HG03095 (cell line): ENCODE measurements at regions not wholly inside any gene's neighbourhood (a gene's known extent, or its start where the extent isn't known, plus 50 kb on each side); places are given as distances from the start of the nearest gene placed in this dataset.

ENCODE experiments used
- ATAC-seq: cut with Tn5 transposase; IDR thresholded peaks from one replicate; pipeline ENCODE4 v1.9.1; 2021; ENCODE audit warnings: moderate library complexity; ENCODE audit not compliant: unreplicated experiment

DNA sequence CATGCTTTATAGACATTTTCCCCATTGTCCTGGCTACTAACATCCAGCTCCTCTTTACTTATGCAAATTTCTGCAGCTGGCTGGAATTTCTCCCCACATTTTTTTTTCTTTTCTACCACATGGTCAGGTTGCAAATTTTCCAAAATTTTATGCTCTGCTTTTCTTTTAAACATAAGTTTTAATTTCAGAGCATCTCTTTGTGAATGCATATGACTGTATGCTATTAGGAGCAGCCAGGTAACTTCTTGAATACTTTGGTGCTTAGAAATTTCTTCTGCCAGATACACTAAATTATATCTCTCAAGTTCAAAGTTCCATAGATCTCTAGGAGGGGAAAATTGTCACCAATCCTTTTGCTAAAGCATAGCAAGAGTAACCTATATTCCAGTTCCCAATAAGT lies 365.9 kb downstream of the LRFN5 start:
- ATAC-seq: no peak

DNA sequence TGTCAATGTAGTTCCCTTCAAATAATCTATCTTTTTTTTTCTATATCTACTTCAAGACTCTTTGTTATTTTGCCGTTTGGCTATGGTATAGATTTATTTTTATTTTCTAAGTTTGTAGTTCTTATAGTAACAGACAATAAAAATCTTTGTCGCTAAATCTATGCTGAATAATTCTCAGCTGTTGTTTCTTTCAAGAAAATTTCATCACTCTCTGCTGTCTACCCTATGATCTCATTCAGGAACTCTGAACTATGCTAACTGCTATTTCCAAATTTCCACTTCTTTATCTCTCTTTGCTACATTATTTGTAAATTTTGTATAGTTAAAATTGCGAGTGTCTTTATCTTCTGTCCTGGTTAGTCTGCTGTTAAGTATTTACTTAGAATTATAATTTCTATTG lies 353.6 kb downstream of the LRFN5 start:
- ATAC-seq: no peak

DNA sequence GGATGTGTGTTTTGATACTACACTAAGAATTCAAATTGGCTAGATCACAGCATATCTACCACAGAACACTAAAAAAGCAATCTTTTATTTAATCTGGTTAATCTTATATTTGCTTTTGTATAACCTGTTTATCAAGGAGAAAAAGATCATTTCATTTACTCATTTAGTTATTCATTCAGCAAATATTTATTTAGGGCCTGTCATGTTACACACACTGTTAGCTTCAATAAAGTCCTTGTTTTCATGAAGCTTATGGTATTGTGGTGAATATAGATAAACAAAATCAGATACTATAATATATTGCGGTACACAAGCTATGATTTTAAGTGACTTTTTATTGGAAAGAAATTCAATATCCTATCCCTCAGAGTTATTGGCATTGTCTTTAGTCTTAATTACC lies 350.8 kb downstream of the LRFN5 start:
- ATAC-seq: no peak
